Endodermal cell (in vitro differentiated cells): ENCODE measurements at regions not wholly inside any gene's neighbourhood (a gene's known extent, or its start where the extent isn't known, plus 50 kb on each side); places are given as distances from the start of the nearest gene placed in this dataset.

Experiments used
- DNase-seq: peaks from one replicate; pipeline ENCODE4 v3.0.0-alpha.2; 2017
- H3K27ac ChIP-seq: 2 replicates; pipeline ENCODE4 v1.5.1; 2013; ENCODE audit warnings: mild to moderate bottlenecking, low read depth, low read length, moderate library complexity
- H3K27me3 ChIP-seq: 2 replicates; pipeline ENCODE4 v1.6.1; 2013; ENCODE audit warnings: mild to moderate bottlenecking, low read length, moderate library complexity; ENCODE audit not compliant: insufficient read depth, control insufficient read depth, poor library complexity, severe bottlenecking
- H3K36me3 ChIP-seq: 2 replicates; pipeline ENCODE4 v1.7.0; 2013; ENCODE audit warnings: mild to moderate bottlenecking, low read length, moderate library complexity; ENCODE audit not compliant: control insufficient read depth, insufficient read depth
- H3K4me1 ChIP-seq: one replicate; pipeline ENCODE4 v1.7.0; 2013; ENCODE audit warnings: low read length; ENCODE audit not compliant: control insufficient read depth, insufficient read depth
- H3K4me3 ChIP-seq: 2 replicates; pipeline ENCODE4 v1.5.1; 2013; ENCODE audit warnings: mild to moderate bottlenecking, low read length, moderate library complexity
- H3K9ac ChIP-seq: 2 replicates; pipeline ENCODE4 v1.6.1; 2013; ENCODE audit warnings: mild to moderate bottlenecking, low read length, moderate library complexity; ENCODE audit not compliant: poor library complexity, severe bottlenecking; ENCODE audit errors: extremely low read depth
- H3K9me3 ChIP-seq: 2 replicates; pipeline ENCODE4 v1.6.1; 2013; ENCODE audit warnings: mild to moderate bottlenecking, low read length, moderate library complexity; ENCODE audit not compliant: control insufficient read depth
- H3K27ac Mint-ChIP-seq: 2 replicates; pipeline ENCODE4 v1.8.0; 2020; ENCODE audit warnings: mixed read lengths
- H3K27me3 Mint-ChIP-seq: 2 replicates; pipeline ENCODE4 v1.8.0; 2021; ENCODE audit warnings: mild to moderate bottlenecking, mixed read lengths; ENCODE audit not compliant: insufficient read depth
- H3K36me3 Mint-ChIP-seq: 2 replicates; pipeline ENCODE4 v1.8.0; 2020; ENCODE audit warnings: low read depth, mixed read lengths
- H3K4me1 Mint-ChIP-seq: 2 replicates; pipeline ENCODE4 v1.8.0; 2020; ENCODE audit warnings: mixed read lengths
- H3K4me3 Mint-ChIP-seq: 2 replicates; pipeline ENCODE4 v1.8.0; 2020; ENCODE audit warnings: mild to moderate bottlenecking, moderate library complexity, mixed read lengths
- H3K9me3 Mint-ChIP-seq: 2 replicates; pipeline ENCODE4 v1.8.0; 2020; ENCODE audit warnings: mild to moderate bottlenecking, mixed read lengths
- CTCF ChIP-seq: fragments of 200-600 bp; sonication (generic); conservative IDR thresholded peaks from 2 replicates; pipeline ENCODE4 v1.5.0; 2021; ENCODE audit warnings: antibody characterized with exemption, mild to moderate bottlenecking
- WGBS, 2 experiments: methylation state at CpG; one replicate each; pipeline versions ENCODE4 v1.1.5 to v1.1.7; 2013; ENCODE audit warnings: missing lambda C conversion rate in 2 of 2, mixed read lengths in 1 of 2; ENCODE audit not compliant: insufficient coverage in 1 of 2, insufficient read length in 1 of 2; 5-methylcytosine and 5-hydroxymethylcytosine counted together

- Mint-ChIP-seq H3K9me3 (peaks cover 6% of the 10 kb centered on the region), H3K27me3 (peaks cover 4% of the 10 kb centered on the region), H3K4me3 (no peak overlapping the region), H3K36me3 (no peaks in the 10 kb centered on the region), H3K27ac (no peak overlapping the region), H3K4me1 (peaks cover 23% of the 10 kb centered on the region)
- Histone ChIP-seq H3K27me3 (no peaks in the 10 kb centered on the region), H3K36me3 (no peaks in the 10 kb centered on the region), H3K4me3 (no peak overlapping the region), H3K9ac (no peak overlapping the region), H3K9me3 (peaks cover 2% of the 10 kb centered on the region), H3K27ac (no peak overlapping the region), H3K4me1 (no peaks in the 10 kb centered on the region)
- DNase-seq: no peak
- WGBS, 2 experiments: 86 to 91% methylated on average over 1 to 2 of the region's 2 CpGs
- no peak for TF ChIP-seq CTCF
These were observed 93.1 kb upstream of the PGBD5 start for GRCh38 chr1:230519246-230519645.

GRCh38 chr1:230518511-230518910 lies 92.4 kb upstream of the PGBD5 start:
- Mint-ChIP-seq H3K27ac (peak overlapping the region; percentile 79), H3K4me3 (no peak overlapping the region), H3K9me3 (peaks cover 14% of the 10 kb centered on the region), H3K36me3 (no peaks in the 10 kb centered on the region), H3K27me3 (peaks cover 4% of the 10 kb centered on the region), H3K4me1 (peaks cover 23% of the 10 kb centered on the region)
- peaks cover 7% of the 10 kb centered on the region for H3K9me3 ChIP-seq
- H3K36me3 ChIP-seq: no peaks in the 10 kb centered on the region
- H3K9ac ChIP-seq: no peak overlapping the region
- WGBS, 2 experiments: 38 to 59% methylated on average over 4 to 5 of the region's 5 CpGs
- no peak for TF ChIP-seq CTCF
- no peaks in the 10 kb centered on the region for H3K27me3 ChIP-seq
- no peak overlapping the region for H3K27ac ChIP-seq
- no peak overlapping the region for H3K4me3 ChIP-seq
- peak; percentile 75 for DNase-seq
- H3K4me1 ChIP-seq: no peaks in the 10 kb centered on the region

GRCh38 chr1:230517786-230518185 lies 91.7 kb upstream of the PGBD5 start:
- Mint-ChIP-seq H3K9me3 (peaks cover 18% of the 10 kb centered on the region), H3K36me3 (no peaks in the 10 kb centered on the region), H3K4me3 (no peak overlapping the region), H3K27me3 (no peaks in the 10 kb centered on the region), H3K4me1 (peaks cover 20% of the 10 kb centered on the region), H3K27ac (no peak overlapping the region)
- Histone ChIP-seq H3K4me3 (no peak overlapping the region), H3K9ac (no peak overlapping the region), H3K4me1 (no peaks in the 10 kb centered on the region), H3K9me3 (peaks cover 7% of the 10 kb centered on the region), H3K27ac (no peak overlapping the region), H3K36me3 (no peaks in the 10 kb centered on the region), H3K27me3 (no peaks in the 10 kb centered on the region)
- no peak for TF ChIP-seq CTCF
- DNase-seq: peak; percentile 54
- WGBS, 2 experiments: 83% methylated on average over 2 of the region's 2 CpGs; no CpG with 5 or more reads in 1 of the 2 experiments
